ENCODE measurements at regions not wholly inside any gene's neighbourhood (a gene's known extent, or its start where the extent isn't known, plus 50 kb on each side); places are given as distances from the start of the nearest gene placed in this dataset.
"Not testable (repeated sequence)": the region's sequence is repeated elsewhere in the genome, so short reads cannot be mapped to it uniquely, and the experiment has no call there.

- no peaks in the 10 kb centered on the region for H3K36me3 ChIP-seq
- no peak overlapping the region for H3K4me3 ChIP-seq
- H3K9me3 ChIP-seq = peaks cover 12% of the 10 kb centered on the region
- no peak overlapping the region for H3K4me2 ChIP-seq
- H3K27ac ChIP-seq = no peak overlapping the region
- no peaks in the 10 kb centered on the region for H3K27me3 ChIP-seq
- no peak overlapping the region for H3K9ac ChIP-seq
- H4K20me1 ChIP-seq = no peaks in the 10 kb centered on the region
- H3K4me1 ChIP-seq = peaks cover 6% of the 10 kb centered on the region
- no peak for TF ChIP-seq Cebpa-rat (IDR thresholded peaks at IDR 0.05)
These were observed 85.9 kb upstream of the KMT2C start for GRCh38 chr7:152521420-152522337.

DNA sequence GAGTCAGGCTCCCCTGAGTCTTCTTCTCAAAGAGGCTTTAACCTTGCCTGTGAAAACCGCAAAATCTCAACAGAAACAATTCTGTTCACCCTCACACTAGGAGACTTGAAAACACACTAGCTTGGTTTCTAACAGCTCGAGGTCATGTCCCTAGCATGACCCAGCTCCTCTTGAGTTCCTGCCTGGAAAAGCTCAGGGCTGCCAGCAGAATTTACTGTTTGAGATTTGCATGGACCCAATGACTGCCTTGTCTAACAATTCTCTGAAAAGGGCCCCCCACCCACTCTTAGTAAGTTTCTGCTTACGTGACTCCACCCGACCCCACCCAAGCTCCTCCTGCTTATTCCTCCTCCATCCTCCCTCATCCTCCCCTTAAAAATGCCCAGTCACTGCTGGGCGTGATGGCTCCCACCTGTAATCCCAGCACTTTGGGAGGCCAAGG lies 85.1 kb upstream of the KMT2C start:
- H3K9me3 ChIP-seq = peaks cover 17% of the 10 kb centered on the region
- no peak overlapping the region for H3K9ac ChIP-seq
- H4K20me1 ChIP-seq = no peaks in the 10 kb centered on the region
- H3K36me3 ChIP-seq = no peaks in the 10 kb centered on the region
- no peak overlapping the region for H3K4me3 ChIP-seq
- H3K27me3 ChIP-seq = no peaks in the 10 kb centered on the region
- no peak overlapping the region for H3K4me2 ChIP-seq
- no peak for TF ChIP-seq Cebpa-rat (IDR thresholded peaks at IDR 0.05)
- H3K4me1 ChIP-seq = peaks cover 6% of the 10 kb centered on the region
- H3K27ac ChIP-seq = no peak overlapping the region

DNA sequence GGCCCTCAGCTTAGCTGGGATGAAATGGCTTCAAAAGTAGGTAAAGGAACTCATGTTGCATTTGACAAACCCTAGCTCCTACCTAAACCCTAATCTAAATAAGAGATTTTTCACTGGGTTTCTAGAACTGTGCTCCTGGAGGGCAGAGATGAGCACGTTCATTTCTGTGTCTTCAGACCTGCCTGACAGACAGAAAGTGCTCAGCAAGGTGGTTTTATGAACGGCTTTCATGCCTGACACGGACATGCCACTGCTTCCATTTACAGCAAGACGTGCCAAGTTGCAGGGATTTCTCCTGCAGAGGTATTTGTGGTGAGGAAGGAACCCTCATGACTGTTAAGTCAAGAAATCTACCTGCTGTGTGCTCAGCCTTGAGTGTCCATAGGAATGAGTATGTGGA lies 83.5 kb upstream of the KMT2C start:
- no peak for TF ChIP-seq Cebpa-rat (IDR thresholded peaks at IDR 0.05)
- no peak overlapping the region for H3K4me3 ChIP-seq
- H3K36me3 ChIP-seq = no peaks in the 10 kb centered on the region
- peaks cover 23% of the 10 kb centered on the region for H3K9me3 ChIP-seq
- no peaks in the 10 kb centered on the region for H3K27me3 ChIP-seq
- no peak overlapping the region for H3K27ac ChIP-seq
- H3K4me1 ChIP-seq = peaks cover 6% of the 10 kb centered on the region
- no peak overlapping the region for H3K9ac ChIP-seq
- H4K20me1 ChIP-seq = no peaks in the 10 kb centered on the region
- H3K4me2 ChIP-seq = no peak overlapping the region

DNA sequence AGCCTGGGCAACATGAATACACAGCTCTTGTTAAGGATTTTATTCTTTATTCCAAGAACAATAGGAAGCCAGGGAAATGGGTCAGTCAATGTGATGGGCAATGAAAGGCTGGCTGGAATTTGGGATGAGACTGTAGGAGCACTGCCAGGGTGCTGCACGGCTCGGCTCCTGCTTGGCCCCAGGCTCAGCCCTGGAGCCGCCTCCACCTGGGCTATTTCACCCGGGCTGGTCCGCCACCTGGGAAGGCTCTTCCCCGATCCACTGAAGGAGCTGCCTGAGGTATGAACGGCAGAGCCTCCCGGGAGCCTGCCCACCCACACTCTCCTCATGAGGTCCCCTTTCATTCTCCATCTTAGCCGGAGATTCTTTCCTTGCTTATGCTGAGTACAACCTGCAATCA lies 80.4 kb upstream of the KMT2C start:
- TF ChIP-seq Cebpa-rat (IDR thresholded peaks at IDR 0.05) = no peak

DNA sequence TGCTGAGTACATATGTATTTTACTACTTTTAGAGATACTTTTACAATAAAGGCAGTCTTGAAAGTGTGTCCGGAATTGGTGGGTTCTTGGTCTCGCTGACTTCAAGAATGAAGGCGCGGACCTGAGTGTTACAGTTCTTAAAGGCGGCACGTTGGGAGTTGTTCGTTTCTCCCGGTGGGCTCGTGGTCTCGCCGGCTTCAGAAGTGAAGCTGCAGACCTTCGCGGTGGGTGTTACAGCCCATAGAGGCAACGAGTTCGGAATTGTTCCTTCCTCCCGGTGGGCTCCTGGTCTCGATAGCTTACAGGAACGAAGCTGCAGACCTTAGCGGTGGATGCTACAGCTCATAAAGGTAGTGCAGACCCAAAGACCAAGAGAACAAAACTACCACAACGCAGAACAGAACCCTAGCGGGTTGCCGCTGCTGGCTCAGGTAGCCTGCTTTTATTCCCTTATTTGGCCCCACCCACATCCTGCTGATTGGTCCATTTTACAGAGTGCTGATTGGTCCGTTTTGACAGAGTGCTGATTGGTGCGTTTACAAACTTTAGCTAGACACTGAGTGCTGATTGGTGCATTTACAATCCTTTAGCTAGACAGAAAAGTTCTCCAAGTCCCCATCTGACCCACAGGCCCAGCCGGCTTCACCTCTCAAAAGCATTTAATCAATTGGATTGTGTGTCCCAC lies 79.6 kb upstream of the KMT2C start:
- H3K9ac ChIP-seq, H3K4me2 ChIP-seq, H3K4me3 ChIP-seq, H4K20me1 ChIP-seq, H3K36me3 ChIP-seq, H3K27ac ChIP-seq, H3K27me3 ChIP-seq, H3K4me1 ChIP-seq: not testable (repeated sequence)
- H3K9me3 ChIP-seq = peaks cover 23% of the 10 kb centered on the region

More for the DNA sequence above, 80.4 kb upstream of the KMT2C start:
- H3K4me3 ChIP-seq = no peak overlapping the region
- H3K36me3 ChIP-seq = no peaks in the 10 kb centered on the region
- peaks cover 23% of the 10 kb centered on the region for H3K9me3 ChIP-seq
- no peak overlapping the region for H3K27ac ChIP-seq
- no peaks in the 10 kb centered on the region for H4K20me1 ChIP-seq
- no peak overlapping the region for H3K9ac ChIP-seq
- no peaks in the 10 kb centered on the region for H3K27me3 ChIP-seq
- no peak overlapping the region for H3K4me2 ChIP-seq
- H3K4me1 ChIP-seq = 0 out of 2 replicates have a peak, but pooled peaks cover 6% of the 10 kb centered on the region

- Histone ChIP-seq H4K20me1 (no peaks in the 10 kb centered on the region), H3K4me2 (no peak overlapping the region), H3K4me3 (no peak overlapping the region), H3K9ac (no peak overlapping the region), H3K4me1 (0 out of 2 replicates have a peak, but pooled peaks cover 6% of the 10 kb centered on the region), H3K27ac (no peak overlapping the region), H3K9me3 (peaks cover 20% of the 10 kb centered on the region), H3K27me3 (no peaks in the 10 kb centered on the region), H3K36me3 (no peaks in the 10 kb centered on the region)
- TF ChIP-seq Cebpa-rat (IDR thresholded peaks at IDR 0.05) = no peak
These were observed 78.9 kb upstream of the KMT2C start for GRCh38 chr7:152514771-152515105.

GRCh38 chr7:152513861-152514770 lies 78.3 kb upstream of the KMT2C start:
- Histone ChIP-seq H3K36me3 (no peaks in the 10 kb centered on the region), H3K9ac (no peak overlapping the region), H3K4me1 (0 out of 2 replicates have a peak, but pooled peaks cover 6% of the 10 kb centered on the region), H3K27me3 (no peaks in the 10 kb centered on the region), H4K20me1 (no peaks in the 10 kb centered on the region), H3K4me3 (no peak overlapping the region), H3K9me3 (peaks cover 14% of the 10 kb centered on the region), H3K27ac (no peak overlapping the region), H3K4me2 (no peak overlapping the region)
- TF ChIP-seq Cebpa-rat (IDR thresholded peaks at IDR 0.05) = no peak

- Histone ChIP-seq H3K4me3 (no peak overlapping the region), H3K9me3 (peaks cover 11% of the 10 kb centered on the region; the same call in 1 of the 2 replicates), H3K4me1 (0 out of 2 replicates have a peak, but pooled peaks cover 6% of the 10 kb centered on the region), H3K27ac (no peak overlapping the region), H4K20me1 (no peaks in the 10 kb centered on the region), H3K36me3 (no peaks in the 10 kb centered on the region), H3K4me2 (peak overlapping the region; percentile 30), H3K9ac (no peak overlapping the region), H3K27me3 (no peaks in the 10 kb centered on the region)
- no peak for TF ChIP-seq Cebpa-rat (IDR thresholded peaks at IDR 0.05)
These were observed 76.9 kb upstream of the KMT2C start for GRCh38 chr7:152512706-152513105.

- Histone ChIP-seq H3K27ac (no peak overlapping the region), H3K4me3 (no peak overlapping the region), H3K4me1 (0 out of 2 replicates have a peak, but pooled peaks cover 6% of the 10 kb centered on the region), H4K20me1 (no peaks in the 10 kb centered on the region), H3K36me3 (no peaks in the 10 kb centered on the region), H3K9ac (no peak overlapping the region), H3K9me3 (peaks cover 11% of the 10 kb centered on the region; the same call in 1 of the 2 replicates), H3K4me2 (no peak overlapping the region), H3K27me3 (no peaks in the 10 kb centered on the region)
- no peak for TF ChIP-seq Cebpa-rat (IDR thresholded peaks at IDR 0.05)
These were observed 75.9 kb upstream of the KMT2C start for GRCh38 chr7:152511736-152512135.

All from BLaER1 (cell line).